OCI-LY7 (cell line): ENCODE measurements at regions not wholly inside any gene's neighbourhood (a gene's known extent, or its start where the extent isn't known, plus 50 kb on each side); places are given as distances from the start of the nearest gene placed in this dataset.

Source experiments
- EZH2phosphoT487 ChIP-seq: fragments of 200-600 bp; sonication (generic); IDR thresholded peaks from 2 replicates; pipeline ENCODE4 v1.6.1; 2018; ENCODE audit warnings: low read depth, borderline replicate concordance, mild to moderate bottlenecking, mixed run types, antibody characterized with exemption, low read length, moderate library complexity, mixed read lengths
- TF ChIP-seq, protein P1 (sequence below): fragments of 200-600 bp; sonication (generic); conservative IDR thresholded peaks from 2 replicates; pipeline ENCODE4 v1.5.1; 2014; ENCODE audit warnings: mild to moderate bottlenecking, antibody characterized with exemption, low read length, moderate library complexity, mixed read lengths

DNA sequence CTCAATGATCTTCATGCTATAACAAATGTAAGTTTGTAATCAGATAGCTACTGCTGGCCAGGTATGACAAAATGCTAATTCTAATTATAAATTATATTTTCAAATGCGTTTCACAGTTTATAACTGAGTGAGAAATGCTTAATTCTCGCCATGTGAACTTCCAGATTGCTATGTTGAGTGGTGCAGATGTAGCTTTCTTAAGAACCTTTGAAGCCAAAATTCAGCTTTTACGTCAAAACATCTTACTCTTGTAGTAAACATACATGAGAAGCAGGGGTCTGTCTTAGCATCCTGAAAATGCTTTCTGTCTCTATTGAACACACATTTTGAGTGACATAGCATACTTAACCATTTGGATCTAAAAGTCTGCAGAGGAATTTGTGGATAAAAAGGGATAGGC is 176.5 kb upstream of the PRICKLE1 start:
- TF ChIP-seq, protein P1, sequence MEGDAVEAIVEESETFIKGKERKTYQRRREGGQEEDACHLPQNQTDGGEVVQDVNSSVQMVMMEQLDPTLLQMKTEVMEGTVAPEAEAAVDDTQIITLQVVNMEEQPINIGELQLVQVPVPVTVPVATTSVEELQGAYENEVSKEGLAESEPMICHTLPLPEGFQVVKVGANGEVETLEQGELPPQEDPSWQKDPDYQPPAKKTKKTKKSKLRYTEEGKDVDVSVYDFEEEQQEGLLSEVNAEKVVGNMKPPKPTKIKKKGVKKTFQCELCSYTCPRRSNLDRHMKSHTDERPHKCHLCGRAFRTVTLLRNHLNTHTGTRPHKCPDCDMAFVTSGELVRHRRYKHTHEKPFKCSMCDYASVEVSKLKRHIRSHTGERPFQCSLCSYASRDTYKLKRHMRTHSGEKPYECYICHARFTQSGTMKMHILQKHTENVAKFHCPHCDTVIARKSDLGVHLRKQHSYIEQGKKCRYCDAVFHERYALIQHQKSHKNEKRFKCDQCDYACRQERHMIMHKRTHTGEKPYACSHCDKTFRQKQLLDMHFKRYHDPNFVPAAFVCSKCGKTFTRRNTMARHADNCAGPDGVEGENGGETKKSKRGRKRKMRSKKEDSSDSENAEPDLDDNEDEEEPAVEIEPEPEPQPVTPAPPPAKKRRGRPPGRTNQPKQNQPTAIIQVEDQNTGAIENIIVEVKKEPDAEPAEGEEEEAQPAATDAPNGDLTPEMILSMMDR, result no peak
- no peak for TF ChIP-seq EZH2phosphoT487
